DND-41 (cell line): ENCODE measurements at regions not wholly inside any gene's neighbourhood (a gene's known extent, or its start where the extent isn't known, plus 50 kb on each side); places are given as distances from the start of the nearest gene placed in this dataset.
"Not testable (repeated sequence)": the region's sequence is repeated elsewhere in the genome, so short reads cannot be mapped to it uniquely, and the experiment has no call there.

ENCODE experiments used
- ATAC-seq: fragments of 200-7000 bp; cut with Tn5 transposase; 3 replicates; pipeline ENCODE4 v1.9.1; 2021; ENCODE audit warnings: low read depth; ENCODE audit not compliant: insufficient read depth
- DNase-seq: peaks from one replicate; pipeline ENCODE4 v3.0.0-alpha.2; 2020
- H2AFZ ChIP-seq: 2 replicates; pipeline ENCODE4 v1.6.0; 2012; ENCODE audit warnings: low read depth, low read length
- H3K27ac ChIP-seq: 2 replicates; pipeline ENCODE4 v1.5.1; 2012; ENCODE audit warnings: low read length, inconsistent platforms
- H3K27me3 ChIP-seq: fragments of 200-600 bp; sonication (generic); 2 replicates; pipeline ENCODE4 v1.6.0; 2012; ENCODE audit warnings: low read length, mild to moderate bottlenecking, inconsistent platforms; ENCODE audit not compliant: insufficient read depth, poor library complexity
- H3K36me3 ChIP-seq: 2 replicates; pipeline ENCODE4 v1.5.1; 2012; ENCODE audit warnings: low read length, inconsistent platforms; ENCODE audit not compliant: insufficient read depth
- H3K4me1 ChIP-seq: 2 replicates; pipeline ENCODE4 v1.5.1; 2012; ENCODE audit warnings: mild to moderate bottlenecking, low read length; ENCODE audit not compliant: insufficient read depth
- H3K4me2 ChIP-seq: 2 replicates; pipeline ENCODE4 v1.6.0; 2012; ENCODE audit warnings: mild to moderate bottlenecking, moderate library complexity, low read length, inconsistent platforms; ENCODE audit not compliant: insufficient read depth
- H3K4me3 ChIP-seq, 2 experiments: fragments of 200-600 bp in 1 of 2; shearing (Covaris generic) in 1 of 2; 2 replicates each; pipeline ENCODE4 v1.5.1; 2012 to 2016; ENCODE audit warnings: inconsistent platforms in 2 of 2, low read length in 2 of 2, mild to moderate bottlenecking in 2 of 2, low read depth in 1 of 2, moderate library complexity in 1 of 2
- H3K79me2 ChIP-seq: 2 replicates; pipeline ENCODE4 v1.6.0; 2012; ENCODE audit warnings: low read length, inconsistent platforms; ENCODE audit not compliant: insufficient read depth
- H3K9ac ChIP-seq: 2 replicates; pipeline ENCODE4 v1.6.0; 2012; ENCODE audit warnings: low read depth, mild to moderate bottlenecking, inconsistent platforms, low read length, moderate library complexity
- H3K9me3 ChIP-seq: 2 replicates; pipeline ENCODE4 v1.5.1; 2012; ENCODE audit warnings: low read length, moderate library complexity, mild to moderate bottlenecking, inconsistent platforms; ENCODE audit not compliant: insufficient read depth, severe bottlenecking
- H4K20me1 ChIP-seq: 2 replicates; pipeline ENCODE4 v1.6.0; 2012; ENCODE audit warnings: low read length; ENCODE audit not compliant: insufficient read depth
- EZH2 ChIP-seq: IDR thresholded peaks from 3 replicates; pipeline ENCODE4 v1.6.1; 2012; ENCODE audit warnings: borderline replicate concordance, low read depth, mild to moderate bottlenecking, moderate library complexity, low read length, inconsistent platforms; ENCODE audit not compliant: severe bottlenecking
- TF ChIP-seq, protein P1 (sequence below): IDR thresholded peaks from 2 replicates; pipeline ENCODE4 v1.5.1; 2012; ENCODE audit warnings: borderline replicate concordance, low read length, moderate library complexity, mild to moderate bottlenecking; ENCODE audit not compliant: poor library complexity, severe bottlenecking; ENCODE audit errors: extremely low read depth

DNA sequence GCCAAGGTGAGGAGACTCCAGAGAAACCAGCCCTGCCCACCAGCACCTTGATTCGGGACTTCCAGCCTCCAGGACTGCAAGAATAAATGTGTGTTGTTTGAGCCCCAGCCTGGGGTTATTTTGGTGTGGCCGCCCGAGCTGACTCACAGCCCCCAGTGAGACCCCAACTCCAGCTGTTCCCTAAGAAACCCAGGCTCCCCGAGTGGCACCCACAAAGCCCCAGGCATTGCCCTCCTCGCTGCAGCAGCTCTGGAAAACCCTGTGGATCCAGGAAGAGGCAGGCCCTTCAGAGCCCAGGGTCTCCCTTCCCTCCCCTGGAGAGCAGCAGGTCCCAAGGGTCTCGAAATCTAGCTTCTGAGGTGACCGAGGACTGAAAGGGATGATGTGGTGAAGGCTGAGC lies 69.2 kb upstream of the PPP1R26 start:
- Histone ChIP-seq H3K9me3 (no peaks in the 10 kb centered on the region), H2AFZ (no peak overlapping the region), H3K36me3 (no peaks in the 10 kb centered on the region), H3K4me1 (no peaks in the 10 kb centered on the region), H3K9ac (no peak overlapping the region), H3K27me3 (no peaks in the 10 kb centered on the region), H3K79me2 (no peaks in the 10 kb centered on the region), H4K20me1 (no peaks in the 10 kb centered on the region), H3K4me2 (no peak overlapping the region), H3K4me3 (no peak overlapping the region), H3K27ac (no peak overlapping the region)
- ATAC-seq, result no peak
- TF ChIP-seq, protein P1, sequence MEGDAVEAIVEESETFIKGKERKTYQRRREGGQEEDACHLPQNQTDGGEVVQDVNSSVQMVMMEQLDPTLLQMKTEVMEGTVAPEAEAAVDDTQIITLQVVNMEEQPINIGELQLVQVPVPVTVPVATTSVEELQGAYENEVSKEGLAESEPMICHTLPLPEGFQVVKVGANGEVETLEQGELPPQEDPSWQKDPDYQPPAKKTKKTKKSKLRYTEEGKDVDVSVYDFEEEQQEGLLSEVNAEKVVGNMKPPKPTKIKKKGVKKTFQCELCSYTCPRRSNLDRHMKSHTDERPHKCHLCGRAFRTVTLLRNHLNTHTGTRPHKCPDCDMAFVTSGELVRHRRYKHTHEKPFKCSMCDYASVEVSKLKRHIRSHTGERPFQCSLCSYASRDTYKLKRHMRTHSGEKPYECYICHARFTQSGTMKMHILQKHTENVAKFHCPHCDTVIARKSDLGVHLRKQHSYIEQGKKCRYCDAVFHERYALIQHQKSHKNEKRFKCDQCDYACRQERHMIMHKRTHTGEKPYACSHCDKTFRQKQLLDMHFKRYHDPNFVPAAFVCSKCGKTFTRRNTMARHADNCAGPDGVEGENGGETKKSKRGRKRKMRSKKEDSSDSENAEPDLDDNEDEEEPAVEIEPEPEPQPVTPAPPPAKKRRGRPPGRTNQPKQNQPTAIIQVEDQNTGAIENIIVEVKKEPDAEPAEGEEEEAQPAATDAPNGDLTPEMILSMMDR, result no peak
- TF ChIP-seq EZH2, result no peak
- no peak for DNase-seq

DNA sequence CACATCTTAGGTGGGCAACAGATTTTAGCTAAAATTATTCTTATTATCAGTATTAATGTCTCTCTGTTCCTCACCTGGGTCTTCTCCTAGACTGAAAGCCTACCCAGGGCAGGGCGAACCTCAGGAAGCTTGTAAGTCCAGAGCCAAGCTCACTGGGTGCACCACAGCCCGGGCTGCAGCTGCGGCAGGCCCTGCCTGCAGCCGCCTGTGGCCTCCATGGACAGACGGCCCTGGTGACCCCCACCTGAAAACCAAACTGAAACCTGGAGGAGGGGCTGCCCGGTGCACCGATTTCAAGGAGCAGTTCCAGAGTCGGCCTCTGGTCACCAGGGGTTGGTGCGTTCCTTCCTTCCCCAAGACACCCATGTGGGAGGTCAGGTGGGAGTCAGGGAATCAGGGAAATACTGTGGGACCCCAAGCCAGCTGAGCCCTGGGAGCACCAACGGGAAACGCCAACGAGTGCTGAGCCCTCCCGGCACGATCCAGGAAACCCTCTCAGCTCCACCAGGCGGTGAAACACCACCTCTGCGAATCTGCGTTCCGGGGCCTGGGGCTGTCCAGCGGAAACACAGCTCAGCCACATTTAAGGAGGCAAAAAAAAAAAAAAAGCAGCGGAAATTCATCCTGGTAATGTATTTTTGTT lies 68.6 kb upstream of the PPP1R26 start:
- H3K9ac ChIP-seq, result no peak overlapping the region
- no peak for TF ChIP-seq EZH2
- TF ChIP-seq, protein P1, result no peak
- H3K27ac ChIP-seq, result no peak overlapping the region
- no peak for DNase-seq
- no peak overlapping the region for H3K4me3 ChIP-seq
- ATAC-seq, result no peak
- no peak overlapping the region for H2AFZ ChIP-seq
- no peaks in the 10 kb centered on the region for H3K36me3 ChIP-seq
- H3K4me2 ChIP-seq, result no peak overlapping the region
- H3K9me3 ChIP-seq, result no peaks in the 10 kb centered on the region
- H3K79me2 ChIP-seq, result no peaks in the 10 kb centered on the region
- H3K4me1 ChIP-seq, result no peaks in the 10 kb centered on the region
- H3K27me3 ChIP-seq, result no peaks in the 10 kb centered on the region
- H4K20me1 ChIP-seq, result no peaks in the 10 kb centered on the region

- H2AFZ ChIP-seq, H3K4me1 ChIP-seq, H3K4me2 ChIP-seq, H3K36me3 ChIP-seq, H3K79me2 ChIP-seq, H3K27me3 ChIP-seq, ATAC-seq, DNase-seq, H3K4me3 ChIP-seq, H3K9me3 ChIP-seq, H3K9ac ChIP-seq, H4K20me1 ChIP-seq, H3K27ac ChIP-seq: not testable (repeated sequence)
These were observed 68.0 kb upstream of the PPP1R26 start for GRCh38 chr9:135411605-135412004.

GRCh38 chr9:135412315-135413085 lies 67.1 kb upstream of the PPP1R26 start:
- peak; percentile 56 for DNase-seq

More at GRCh38 chr9:135412315-135413085, 67.1 kb upstream of the PPP1R26 start:
- ATAC-seq, result peak; percentile 87
- not testable (repeated sequence) for H3K9me3 ChIP-seq, H3K27ac ChIP-seq, H2AFZ ChIP-seq, H3K79me2 ChIP-seq, H4K20me1 ChIP-seq, H3K4me1 ChIP-seq, H3K36me3 ChIP-seq, H3K4me2 ChIP-seq, H3K9ac ChIP-seq, H3K4me3 ChIP-seq, H3K27me3 ChIP-seq
- TF ChIP-seq, protein P1, result peak; percentile 90
